Activated CD4-positive, alpha-beta T cell treated with anti-CD3 and anti-CD28 coated beads for 1 hour (primary cell): ENCODE measurements at regions not wholly inside any gene's neighbourhood (a gene's known extent, or its start where the extent isn't known, plus 50 kb on each side); places are given as distances from the start of the nearest gene placed in this dataset.
"Not testable (repeated sequence)": the region's sequence is repeated elsewhere in the genome, so short reads cannot be mapped to it uniquely, and the experiment has no call there.

Experiments used
- DNase-seq: peaks from one replicate; pipeline ENCODE4 v3.0.0-alpha.2; 2020

DNA sequence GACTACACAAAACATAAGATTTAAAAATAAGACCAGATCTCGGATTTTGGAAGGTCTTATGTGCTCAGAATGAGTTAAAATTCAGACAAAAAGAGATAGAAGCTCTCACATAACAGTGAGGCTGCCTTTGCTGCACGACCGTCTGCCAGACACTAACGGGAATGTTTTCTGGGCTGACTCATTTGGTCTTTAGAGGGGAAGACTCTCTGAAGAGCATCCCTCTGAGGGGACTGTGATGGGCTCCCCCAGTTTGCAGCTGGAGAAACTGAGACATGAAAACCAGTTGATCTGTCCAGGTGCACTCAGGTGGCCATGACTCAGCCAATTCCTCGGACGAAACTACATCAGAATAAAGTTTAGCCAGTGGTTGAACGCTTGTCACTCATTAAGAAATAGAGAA, 153.9 kb downstream of the RNASET2 start:
- DNase-seq = no peak

DNA sequence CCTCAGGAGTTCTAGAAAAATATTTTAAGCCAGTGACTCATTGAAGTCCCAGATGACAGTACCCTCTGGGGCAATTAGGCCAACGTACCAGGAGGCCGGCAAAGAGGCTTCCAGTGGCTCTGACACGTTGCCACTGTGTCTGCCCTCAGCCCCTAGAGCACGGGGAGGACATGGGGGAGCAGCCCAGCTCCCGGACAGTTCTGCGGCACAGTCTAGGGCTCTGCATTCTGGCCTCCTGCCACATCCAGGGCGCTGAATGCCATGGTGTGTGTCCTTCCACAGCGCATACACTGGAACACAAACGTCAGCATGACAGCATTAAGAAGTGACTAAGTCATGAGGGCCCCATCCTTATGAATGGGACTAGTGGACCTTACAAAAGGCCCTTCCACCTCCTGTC, 156.2 kb downstream of the RNASET2 start:
- no peak for DNase-seq

DNA sequence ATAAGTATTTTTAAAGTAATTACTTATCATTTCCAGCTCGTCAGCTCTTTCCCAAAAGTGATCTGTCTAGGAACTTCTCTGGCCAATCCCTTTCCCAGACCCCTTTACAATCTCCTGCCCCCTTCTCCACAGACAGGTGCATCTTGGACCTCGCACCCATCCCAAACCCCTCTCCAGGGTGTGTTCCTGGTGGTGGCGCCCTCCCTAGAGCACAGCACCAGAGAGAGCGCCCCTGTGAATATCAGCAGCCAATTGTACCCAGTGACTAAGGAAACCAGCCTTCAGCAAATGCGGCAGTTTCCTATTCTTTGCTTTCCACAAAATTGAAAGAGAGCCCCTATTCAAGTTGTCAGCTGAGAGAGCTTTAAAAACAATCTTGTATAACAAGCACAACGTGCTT, 157.7 kb downstream of the RNASET2 start:
- DNase-seq = no peak

DNA sequence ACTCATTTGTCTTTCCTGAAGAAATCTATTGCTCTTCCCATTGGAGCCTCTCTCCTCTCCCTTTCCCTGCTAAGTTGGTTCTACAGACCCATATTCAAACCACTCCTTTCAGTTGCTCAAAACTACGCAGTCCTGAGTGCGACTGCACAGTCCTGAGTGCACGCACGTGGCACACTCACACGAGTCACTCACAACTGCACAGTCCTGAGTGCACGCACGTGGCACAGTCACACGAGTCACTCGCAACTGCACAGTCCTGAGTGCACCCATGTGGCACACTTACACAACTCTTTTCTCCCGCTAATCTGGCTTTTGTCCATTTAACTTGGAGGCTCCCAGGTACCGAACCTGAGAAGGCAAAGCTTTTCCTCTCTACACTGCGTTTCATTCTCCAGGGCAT, 159.7 kb downstream of the RNASET2 start:
- no peak for DNase-seq

DNA sequence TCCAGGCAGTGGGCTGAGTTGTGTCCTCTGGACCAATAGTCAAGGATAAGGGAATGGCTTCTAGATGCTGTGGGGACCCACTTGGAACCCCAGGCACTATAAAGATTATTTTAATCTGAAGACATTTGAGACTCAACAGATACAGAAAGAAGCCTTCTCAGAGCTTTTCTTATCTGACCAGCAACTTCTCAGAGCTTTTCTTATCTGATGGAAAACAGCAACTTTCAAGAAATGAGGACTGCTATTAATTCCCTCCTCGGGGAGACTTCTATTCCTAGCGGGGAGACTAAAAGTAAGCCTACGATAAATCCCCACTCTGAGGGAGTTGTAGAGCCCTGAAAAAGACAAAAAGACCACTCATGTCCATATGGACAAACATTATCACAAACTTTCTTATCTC, 160.5 kb downstream of the RNASET2 start:
- DNase-seq = no peak

DNA sequence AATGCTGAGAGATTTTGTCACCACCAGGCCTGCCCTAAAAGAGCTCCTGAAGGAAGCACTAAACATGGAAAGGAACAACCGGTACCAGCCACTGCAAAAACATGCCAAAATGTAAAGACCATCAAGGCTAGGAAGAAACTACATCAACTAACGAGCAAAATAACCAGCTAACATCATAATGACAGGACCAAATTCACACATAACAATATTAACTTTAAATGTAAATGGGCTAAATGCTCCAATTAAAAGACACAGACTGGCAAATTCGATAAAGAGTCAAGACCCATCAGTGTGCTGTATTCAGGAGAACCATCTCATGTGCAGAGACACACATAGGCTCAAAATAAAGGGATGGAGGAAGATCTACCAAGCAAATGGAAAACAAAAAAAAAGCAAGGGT, 163.8 kb upstream of the RPS6KA2 start:
- DNase-seq = not testable (repeated sequence)

DNA sequence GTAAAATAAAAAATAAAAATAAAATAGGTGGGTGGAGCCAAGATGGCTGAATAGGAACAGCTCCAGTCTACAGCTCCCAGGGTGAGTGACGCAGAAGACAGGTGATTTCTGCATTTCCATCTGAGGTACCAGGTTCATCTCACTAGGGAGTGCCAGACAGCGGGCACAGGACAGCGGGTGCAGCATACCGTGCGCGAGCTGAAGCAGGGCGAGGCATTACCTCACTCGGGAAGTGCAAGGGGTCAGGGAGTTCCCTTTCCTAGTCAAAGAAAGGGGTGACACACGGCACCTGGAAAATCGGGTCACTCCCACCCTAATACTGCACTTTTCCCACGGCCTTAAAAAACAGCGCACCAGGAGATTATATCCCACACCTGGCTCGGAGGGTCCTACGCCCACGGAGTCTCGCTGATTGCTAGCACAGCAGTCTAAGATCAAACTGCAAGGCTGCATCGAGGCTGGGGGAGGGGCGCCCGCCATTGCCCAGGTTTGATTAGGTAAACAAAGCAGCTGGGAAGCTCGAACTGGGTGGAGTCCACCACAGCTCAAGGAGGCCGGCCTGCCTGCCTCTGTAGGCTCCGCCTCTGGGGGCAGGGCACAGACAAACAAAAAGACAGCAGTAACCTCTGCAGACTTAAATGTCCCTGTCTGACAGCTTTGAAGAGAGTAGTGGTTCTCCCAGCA, 161.9 kb upstream of the RPS6KA2 start:
- DNase-seq = not testable (repeated sequence)

DNA sequence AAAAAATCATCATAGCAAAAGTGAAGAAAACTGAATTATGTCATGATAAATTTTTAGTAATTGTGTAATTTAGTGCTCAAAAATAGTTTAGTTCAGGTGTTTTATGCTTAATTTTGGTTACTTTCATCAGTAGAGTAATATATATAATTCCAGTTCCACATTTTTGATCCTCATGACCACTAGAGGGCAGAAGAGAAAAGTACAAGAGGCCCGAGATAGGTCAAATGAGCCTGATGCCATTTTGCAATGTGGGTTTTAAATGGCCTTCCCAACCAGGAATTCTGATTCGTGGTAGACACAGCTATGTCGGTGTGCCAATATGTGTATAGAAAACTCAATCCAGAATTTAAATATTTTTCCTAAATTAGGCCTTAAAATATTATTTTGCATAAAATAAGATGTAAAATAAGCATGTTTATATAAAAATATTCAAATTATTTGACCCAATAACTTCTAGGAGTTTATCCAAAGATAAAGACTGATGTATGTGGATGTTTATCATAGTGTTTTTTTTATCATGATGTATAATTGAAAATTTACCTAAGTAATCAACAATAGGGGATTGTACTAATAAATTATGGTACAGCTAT, 159.7 kb upstream of the RPS6KA2 start:
- DNase-seq = no peak

DNA sequence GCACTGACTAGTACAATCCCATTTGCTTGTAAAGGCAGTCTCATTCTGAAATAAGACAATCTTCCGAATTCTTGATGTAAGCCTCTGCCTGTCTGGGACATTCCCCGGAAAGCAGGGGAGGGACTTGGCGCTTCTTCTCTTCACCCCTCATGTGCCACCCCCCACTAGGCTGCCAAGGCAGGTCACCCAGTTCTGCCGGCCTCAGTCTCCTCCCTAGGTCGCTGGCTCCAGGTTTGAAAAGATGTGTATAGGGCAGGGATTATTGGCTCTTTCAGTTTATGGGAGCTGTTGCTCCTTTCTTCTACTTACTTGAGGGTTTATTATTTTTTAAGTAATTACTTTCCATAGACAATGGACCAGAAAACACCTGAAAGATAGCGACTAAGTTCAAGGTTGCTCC, 158.1 kb upstream of the RPS6KA2 start:
- no peak for DNase-seq

DNA sequence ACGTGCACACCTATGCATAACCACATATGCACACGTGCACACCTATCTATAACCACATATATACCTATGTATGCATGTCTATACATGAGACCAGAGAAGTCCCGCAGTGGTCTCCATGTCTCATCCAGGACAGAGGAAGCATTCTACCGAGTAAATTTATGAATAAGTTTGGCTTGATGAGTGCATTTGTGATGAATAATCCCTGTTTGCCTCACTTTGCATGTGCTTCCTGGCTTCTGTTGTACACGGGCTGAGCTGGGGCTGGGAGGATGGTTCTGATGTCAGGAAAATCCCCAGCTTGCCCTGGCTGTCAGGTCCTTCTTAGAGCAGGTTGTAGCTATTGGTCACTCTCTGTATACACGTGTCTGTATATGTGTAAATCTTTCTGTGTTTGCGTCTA, 157.6 kb upstream of the RPS6KA2 start:
- no peak for DNase-seq

DNA sequence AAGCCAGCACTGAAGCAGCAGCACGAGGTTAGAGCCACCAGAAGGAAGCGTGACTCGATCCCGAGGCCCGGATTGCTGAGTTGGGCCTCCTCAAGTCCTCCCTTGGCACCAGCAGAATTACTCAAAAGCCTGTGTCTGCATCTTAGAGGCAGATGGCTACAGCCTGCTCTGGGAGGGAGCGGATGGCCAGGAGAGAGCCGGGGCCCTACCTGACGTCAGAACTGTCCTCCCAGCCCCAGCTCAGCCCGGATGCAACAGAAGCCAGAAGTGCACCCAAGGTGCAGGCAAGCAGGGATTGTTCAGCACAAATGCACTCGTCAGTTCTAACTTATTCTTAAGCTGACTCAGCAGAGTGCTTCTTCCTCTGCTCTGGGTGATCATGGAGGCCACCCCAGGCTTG, 155.5 kb upstream of the RPS6KA2 start:
- DNase-seq = no peak

DNA sequence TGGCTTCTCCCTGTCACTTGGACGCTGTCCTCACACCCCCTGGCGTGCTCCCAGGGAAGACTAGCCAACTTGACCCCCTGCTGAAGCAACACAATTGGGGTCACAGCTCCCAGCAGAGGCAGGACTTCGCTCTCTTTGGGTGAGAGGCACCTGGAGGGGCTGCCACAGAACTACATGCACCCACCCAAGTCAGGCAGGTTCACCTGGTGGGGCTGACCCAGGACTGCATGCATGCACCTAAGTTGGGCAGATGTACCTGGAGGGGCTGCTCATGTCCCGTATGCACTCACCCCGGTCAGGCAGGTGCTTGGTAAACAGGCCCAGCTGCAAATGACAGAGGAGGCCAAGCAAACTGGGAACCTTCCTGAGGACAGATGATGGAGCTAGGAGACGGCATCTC, 154.3 kb upstream of the RPS6KA2 start:
- no peak for DNase-seq

DNA sequence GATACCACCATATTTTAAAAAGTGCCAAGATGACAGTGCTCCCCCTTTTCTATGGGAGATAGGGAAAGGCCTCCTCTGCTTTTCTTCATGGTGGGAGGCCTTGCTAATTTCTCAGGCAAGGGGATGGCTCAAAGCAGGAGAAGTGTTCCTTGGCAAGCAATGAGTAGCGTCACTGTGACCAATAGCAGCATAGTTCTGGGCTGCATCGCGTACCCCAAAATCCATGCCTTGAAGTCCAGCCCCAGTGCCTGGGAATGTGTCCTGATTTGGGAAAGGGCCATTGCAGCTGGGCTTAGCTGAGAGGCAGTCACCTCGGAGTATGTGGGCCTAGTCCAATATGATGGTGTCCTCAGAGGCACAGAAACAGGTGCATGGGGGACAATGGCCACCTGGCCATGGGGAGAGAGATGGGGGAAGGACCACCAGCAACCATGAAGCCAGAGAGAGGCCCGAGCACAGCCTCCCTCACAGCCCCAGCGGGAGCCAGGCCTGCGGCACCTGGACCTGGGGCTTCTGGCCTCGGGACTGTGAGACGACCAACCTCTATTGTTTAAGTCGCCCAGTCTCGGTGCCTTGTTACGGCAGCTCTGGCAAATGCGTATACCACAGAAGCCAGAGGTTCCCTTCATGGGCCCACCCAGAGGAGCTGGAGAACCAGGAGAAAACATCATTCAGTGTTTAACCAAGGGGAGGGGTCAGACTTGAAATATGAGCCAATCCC, 153.1 kb upstream of the RPS6KA2 start:
- DNase-seq = no peak

DNA sequence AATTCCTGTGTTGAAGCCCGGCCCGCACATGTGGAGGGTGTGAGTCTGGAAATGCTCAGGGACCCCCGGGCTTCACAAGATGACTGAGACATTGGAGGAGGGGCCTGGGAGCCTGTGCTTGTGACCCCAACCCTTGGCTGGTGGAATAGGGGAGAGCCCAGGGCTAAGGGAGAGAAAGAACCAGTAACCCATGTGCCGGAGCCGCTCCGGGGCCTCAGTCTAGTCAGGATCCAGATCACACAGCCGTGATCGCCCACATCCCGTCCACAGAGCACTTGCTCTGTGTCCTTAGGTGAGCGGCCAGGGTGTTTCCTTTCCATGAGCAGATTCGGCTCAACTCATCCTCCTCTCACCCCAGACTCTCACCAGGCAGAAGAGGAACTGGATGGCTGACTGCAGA, 152.3 kb upstream of the RPS6KA2 start:
- DNase-seq = no peak

DNA sequence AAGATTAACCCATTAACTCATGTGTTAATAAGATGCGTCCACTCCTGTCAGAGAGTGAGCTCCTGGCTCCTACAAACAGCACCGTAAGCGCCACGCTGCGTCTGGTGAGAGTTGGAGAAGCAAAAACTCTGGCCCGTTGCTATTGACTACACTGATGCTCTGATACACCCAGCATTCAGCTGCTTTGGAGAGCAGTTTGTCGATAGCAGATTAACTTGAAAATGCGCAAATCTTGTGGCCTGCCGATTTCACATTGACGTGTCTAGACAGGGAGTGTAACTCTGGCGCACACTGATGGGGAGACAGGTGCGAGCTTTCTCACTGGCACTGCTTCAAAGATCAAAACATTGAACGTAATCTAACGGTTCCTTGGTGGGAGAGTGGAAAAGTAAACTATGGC, 151.7 kb upstream of the RPS6KA2 start:
- no peak for DNase-seq

DNA sequence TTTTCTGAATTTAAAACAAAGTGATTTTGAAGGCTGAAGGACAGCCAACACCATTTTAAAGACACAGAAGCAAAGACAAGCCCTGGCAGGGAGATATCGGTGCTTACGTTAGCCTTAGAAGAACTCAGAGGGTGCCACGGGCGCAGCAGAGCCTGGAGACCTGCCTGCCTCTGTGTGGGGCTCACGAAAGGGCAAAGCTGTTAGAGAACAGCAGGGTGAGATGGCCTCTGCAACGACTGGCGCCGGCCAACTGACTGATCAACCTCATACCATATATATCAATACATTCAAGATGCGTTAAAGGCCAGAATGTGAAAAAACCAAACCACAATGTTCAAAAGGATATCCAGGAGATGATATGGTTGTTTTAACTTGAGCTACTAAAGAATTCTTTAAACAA, 151.0 kb upstream of the RPS6KA2 start:
- no peak for DNase-seq

DNA sequence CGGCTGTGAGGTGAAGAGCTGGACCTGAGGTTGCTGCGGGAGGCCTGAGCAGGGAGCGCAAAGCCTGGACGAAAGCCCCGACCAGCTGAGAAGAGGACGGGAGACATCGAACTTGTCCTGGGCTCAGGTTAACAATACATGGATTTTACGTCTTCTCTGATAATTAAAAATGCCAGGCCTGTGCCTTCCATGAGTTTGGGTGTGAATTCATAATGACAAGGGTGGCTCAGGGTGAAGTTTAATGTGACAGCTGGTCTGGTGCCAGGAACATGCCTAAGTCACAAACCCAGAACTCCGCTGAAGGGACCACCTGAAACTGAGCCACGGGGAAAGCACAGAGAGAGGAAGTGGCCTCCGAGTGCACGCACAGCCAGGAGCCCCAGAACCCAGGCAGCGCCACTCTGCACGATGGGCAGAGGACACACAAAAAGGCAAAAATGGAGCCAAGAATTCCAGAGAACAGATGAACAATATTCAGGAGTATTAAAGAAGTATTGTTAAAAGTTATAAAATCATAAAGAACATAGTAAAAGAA, 150.1 kb upstream of the RPS6KA2 start:
- no peak for DNase-seq

DNA sequence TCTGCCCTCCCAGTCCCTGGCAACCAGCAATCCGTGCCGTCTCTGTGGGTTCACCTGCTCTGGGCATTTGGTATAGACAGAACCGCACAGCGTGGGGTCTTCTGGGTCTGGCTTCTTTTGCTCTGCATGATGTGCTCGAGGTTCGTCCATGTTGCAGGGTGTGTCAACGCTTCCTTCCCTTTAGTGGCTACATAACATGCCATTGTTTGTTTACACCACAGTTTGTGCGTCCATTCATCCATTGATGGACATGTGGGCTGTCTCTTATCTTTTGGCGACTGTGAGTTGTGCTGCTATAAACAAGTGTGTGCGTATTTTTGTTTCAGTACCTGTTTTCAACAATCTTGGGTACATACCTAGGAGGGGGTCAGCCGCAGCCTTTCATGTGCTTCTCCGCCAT, 149.5 kb upstream of the RPS6KA2 start:
- no peak for DNase-seq

DNA sequence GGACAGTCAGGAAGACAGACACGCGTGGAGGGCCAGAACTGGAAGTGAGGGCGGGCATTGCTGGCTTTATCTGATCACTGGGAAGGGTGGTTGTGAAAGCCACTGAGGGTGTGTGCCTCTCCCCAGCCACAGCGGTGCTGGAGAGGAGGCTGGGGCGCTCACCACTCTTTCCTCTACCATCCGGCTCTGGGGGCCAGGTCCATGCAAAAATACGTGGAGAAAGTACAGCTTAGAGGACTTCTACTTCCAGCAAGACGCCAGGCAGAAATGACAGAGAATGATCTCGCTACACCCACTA, 148.8 kb upstream of the RPS6KA2 start:
- no peak for DNase-seq

DNA sequence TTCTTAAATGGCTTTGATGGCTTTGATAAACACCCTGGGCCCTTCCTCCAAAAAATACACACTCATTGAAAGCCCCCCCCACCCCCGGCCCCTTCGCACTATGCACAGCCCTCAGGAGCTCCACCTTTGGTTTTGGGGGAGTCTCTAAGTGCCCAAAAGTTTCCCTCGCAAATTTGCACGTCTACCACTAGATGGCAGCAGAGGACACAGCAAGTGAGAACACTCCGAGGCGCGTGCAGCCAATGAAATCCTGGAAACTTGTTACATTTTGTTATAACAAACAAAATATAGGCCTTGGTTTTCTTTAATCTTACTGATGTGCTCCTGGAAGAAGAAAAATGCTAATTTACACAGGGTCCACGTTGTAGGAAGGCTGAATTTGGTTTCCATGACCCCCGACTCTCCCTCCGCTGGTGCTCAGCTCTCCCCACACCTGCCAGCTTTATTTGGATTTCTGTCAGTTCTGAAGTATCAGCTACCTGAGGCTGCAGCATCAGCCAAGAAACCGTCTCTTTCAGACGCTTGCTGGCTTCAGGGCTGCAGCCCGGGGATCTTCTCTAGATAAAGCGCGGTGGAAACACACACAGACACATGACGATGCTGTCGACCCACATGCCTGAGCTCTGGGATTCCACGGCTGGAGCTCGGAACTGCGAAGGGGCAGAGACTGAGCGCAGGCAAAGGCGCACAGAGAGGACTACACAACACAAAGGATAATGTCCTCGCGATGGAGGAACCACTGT, 148.3 kb upstream of the RPS6KA2 start:
- peak; percentile 46 for DNase-seq

DNA sequence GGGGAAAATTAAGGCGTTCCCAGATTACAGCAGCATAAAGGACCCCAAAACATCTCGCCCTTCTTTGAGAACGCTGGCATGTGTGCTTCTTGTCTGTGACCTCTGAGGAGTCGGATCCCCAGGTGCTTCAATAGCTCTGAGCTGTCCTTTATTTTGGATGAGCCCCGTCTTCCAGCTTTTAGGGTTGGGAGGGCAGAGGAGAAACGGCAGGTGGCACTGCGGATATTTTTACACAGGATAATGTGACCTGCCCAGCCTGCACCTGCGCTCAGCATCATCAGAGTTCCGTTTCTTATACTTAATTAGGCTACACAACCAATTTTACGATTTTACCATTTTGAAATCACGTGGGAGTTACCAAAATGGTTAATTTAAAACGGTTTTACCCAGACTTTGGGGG, 147.7 kb upstream of the RPS6KA2 start:
- no peak for DNase-seq

DNA sequence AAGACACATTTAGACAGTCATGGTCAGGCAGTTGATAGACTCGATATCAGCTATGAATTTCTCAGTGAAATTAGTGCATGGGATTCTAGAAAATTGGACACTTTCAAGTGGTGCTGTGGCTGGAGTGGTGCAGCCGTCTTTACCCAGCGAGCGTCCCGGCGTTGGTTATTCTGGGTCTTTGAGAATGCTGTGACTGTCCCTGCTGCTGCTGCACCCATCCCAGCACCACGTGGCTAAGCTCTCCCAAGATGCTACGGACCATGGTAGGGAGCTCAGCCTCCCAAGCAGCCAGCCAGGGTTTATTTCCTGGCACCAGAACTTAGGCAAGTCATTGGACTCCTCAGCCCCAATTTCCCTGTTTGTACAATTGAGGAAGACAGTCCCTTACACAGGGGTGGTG, 147.2 kb upstream of the RPS6KA2 start:
- no peak for DNase-seq

DNA sequence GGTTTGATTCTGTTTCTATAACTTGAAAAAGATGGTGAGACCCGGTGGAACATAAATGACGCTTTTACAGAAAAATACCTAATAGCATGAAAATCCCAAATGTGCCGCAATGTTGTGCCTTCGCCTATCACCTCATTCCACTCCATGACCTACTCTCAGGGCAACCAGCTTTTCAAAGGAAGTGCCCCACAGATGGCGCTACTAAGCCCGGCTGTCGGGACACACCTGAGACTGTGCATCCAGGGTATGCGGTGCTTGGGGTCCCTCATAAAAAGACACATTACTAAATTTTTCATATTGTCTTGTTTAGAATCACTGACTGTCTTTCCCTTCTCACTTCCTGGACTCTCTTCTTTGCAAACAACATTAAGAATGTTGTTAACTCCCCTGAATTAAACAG, 145.5 kb upstream of the RPS6KA2 start:
- no peak for DNase-seq

DNA sequence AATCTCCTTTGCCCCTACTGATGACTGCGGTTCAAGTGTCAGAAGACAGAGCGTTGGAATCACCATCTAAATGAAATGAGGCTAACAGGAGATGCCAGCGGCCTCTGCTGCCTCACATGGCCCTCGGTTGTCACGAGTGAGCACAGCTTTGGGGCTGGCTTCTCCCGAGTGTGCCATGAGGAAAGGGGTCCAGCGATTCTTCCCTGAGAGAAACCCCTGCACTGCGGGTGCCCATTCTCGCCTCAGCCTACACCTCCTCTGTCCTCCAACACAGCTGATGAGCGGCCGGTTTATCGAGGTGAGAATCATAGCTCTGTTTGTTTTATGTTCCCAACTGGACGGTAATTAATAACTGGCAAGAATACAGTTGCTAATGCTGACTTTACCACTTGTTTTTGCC, 144.7 kb upstream of the RPS6KA2 start:
- DNase-seq = no peak
